ENCODE measurements at regions not wholly inside any gene's neighbourhood (a gene's known extent, or its start where the extent isn't known, plus 50 kb on each side); places are given as distances from the start of the nearest gene placed in this dataset.

- Histone ChIP-seq H3K4me2 (ENCODE audit: low read length) (no peak overlapping the region), H3F3A (ENCODE audit: insufficient read depth, low read length, poor library complexity, severe bottlenecking) (no peaks in the 10 kb centered on the region), H2AFZ (ENCODE audit: low read depth, low read length) (no peak overlapping the region), H3K27me3 (ENCODE audit: insufficient read depth, low read depth, low read length) (no peaks in the 10 kb centered on the region), H3K27ac (ENCODE audit: low read length) (no peak overlapping the region), H3K9ac (ENCODE audit: low read length) (no peak overlapping the region), H3K36me3 (ENCODE audit: insufficient read depth, low read length) (no peaks in the 10 kb centered on the region), H3K9me3 (ENCODE audit: low read length) (no peaks in the 10 kb centered on the region), H3K9me2 (ENCODE audit: insufficient read depth, low read length) (no peaks in the 10 kb centered on the region), H4K20me1 (ENCODE audit: insufficient read depth) (no peaks in the 10 kb centered on the region), H3K4me3 (ENCODE audit: low read length) (no peak overlapping the region), H3K79me2 (replicated peaks; ENCODE audit: insufficient read depth, low read length) (no peaks in the 10 kb centered on the region)
- TF ChIP-seq POLR2AphosphoS5 (IDR thresholded peaks at IDR 0.05) (no peak), CTCF (IDR thresholded peaks at IDR 0.05; ENCODE audit: poor library complexity, severe bottlenecking) (no peak), SMC3 (conservative IDR thresholded peaks at IDR 0.05; ENCODE audit: poor library complexity) (no peak)
Observed at GRCh38 chr4:132863619-132864018, 285.5 kb upstream of the PCDH10 start.

DNA sequence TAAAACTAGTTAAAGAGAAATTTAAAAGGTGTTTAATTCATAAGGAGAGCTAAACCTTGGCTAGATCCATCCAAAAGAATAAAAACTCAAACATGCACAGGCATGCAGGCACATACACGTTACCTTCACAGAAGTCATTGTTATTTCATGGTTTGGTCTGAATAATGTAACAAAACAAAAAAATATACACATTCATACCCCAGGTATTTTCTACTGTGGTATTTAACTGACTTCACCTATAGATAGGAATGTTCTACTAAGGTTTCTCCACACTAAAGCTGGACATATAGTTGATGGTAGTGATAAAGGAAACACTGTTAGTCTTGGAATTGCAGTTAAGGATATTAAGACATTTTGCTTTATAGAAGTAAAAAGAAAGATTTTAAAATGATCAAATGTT, 283.6 kb upstream of the PCDH10 start:
- TF ChIP-seq, protein P1, sequence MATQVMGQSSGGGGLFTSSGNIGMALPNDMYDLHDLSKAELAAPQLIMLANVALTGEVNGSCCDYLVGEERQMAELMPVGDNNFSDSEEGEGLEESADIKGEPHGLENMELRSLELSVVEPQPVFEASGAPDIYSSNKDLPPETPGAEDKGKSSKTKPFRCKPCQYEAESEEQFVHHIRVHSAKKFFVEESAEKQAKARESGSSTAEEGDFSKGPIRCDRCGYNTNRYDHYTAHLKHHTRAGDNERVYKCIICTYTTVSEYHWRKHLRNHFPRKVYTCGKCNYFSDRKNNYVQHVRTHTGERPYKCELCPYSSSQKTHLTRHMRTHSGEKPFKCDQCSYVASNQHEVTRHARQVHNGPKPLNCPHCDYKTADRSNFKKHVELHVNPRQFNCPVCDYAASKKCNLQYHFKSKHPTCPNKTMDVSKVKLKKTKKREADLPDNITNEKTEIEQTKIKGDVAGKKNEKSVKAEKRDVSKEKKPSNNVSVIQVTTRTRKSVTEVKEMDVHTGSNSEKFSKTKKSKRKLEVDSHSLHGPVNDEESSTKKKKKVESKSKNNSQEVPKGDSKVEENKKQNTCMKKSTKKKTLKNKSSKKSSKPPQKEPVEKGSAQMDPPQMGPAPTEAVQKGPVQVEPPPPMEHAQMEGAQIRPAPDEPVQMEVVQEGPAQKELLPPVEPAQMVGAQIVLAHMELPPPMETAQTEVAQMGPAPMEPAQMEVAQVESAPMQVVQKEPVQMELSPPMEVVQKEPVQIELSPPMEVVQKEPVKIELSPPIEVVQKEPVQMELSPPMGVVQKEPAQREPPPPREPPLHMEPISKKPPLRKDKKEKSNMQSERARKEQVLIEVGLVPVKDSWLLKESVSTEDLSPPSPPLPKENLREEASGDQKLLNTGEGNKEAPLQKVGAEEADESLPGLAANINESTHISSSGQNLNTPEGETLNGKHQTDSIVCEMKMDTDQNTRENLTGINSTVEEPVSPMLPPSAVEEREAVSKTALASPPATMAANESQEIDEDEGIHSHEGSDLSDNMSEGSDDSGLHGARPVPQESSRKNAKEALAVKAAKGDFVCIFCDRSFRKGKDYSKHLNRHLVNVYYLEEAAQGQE (IDR thresholded peaks at IDR 0.05; ENCODE audit: borderline replicate concordance) = no peak
- TF ChIP-seq POLR2AphosphoS5 (IDR thresholded peaks at IDR 0.05) (no peak), CTCF (IDR thresholded peaks at IDR 0.05; ENCODE audit: poor library complexity, severe bottlenecking) (no peak), EZH2 (IDR thresholded peaks at IDR 0.05; ENCODE audit: borderline replicate concordance, insufficient read depth, low read length, poor library complexity, severe bottlenecking) (no peak), MXI1 (conservative IDR thresholded peaks at IDR 0.05; ENCODE audit: poor library complexity, severe bottlenecking) (no peak), EP300 (conservative IDR thresholded peaks at IDR 0.05; ENCODE audit: poor library complexity, severe bottlenecking) (no peak), RAD21 (conservative IDR thresholded peaks at IDR 0.05) (no peak), SMC3 (conservative IDR thresholded peaks at IDR 0.05; ENCODE audit: poor library complexity) (no peak), TAF1 (IDR thresholded peaks at IDR 0.05; ENCODE audit: low read depth) (no peak)
- no peaks in the 10 kb centered on the region for H3K79me2 ChIP-seq (replicated peaks; ENCODE audit: insufficient read depth, low read length)
- no peaks in the 10 kb centered on the region for H3K27me3 ChIP-seq (ENCODE audit: insufficient read depth, low read depth, low read length)
- H3K36me3 ChIP-seq (ENCODE audit: insufficient read depth, low read length) = no peaks in the 10 kb centered on the region
- no peak overlapping the region for H2AFZ ChIP-seq (ENCODE audit: low read depth, low read length)
- no peaks in the 10 kb centered on the region for H3F3A ChIP-seq (ENCODE audit: insufficient read depth, low read length, poor library complexity, severe bottlenecking)
- H3K9ac ChIP-seq (ENCODE audit: low read length) = no peak overlapping the region
- H3K9me3 ChIP-seq (ENCODE audit: low read length) = no peaks in the 10 kb centered on the region
- H3K9me2 ChIP-seq (ENCODE audit: insufficient read depth, low read length) = no peaks in the 10 kb centered on the region
- H3K27ac ChIP-seq (ENCODE audit: low read length) = no peak overlapping the region
- H3K4me3 ChIP-seq (ENCODE audit: low read length) = no peak overlapping the region
- H4K20me1 ChIP-seq (ENCODE audit: insufficient read depth) = no peaks in the 10 kb centered on the region
- no peak overlapping the region for H3K4me2 ChIP-seq (ENCODE audit: low read length)
